SU-DHL-6 (cell line): ENCODE measurements at regions not wholly inside any gene's neighbourhood (a gene's known extent, or its start where the extent isn't known, plus 50 kb on each side); places are given as distances from the start of the nearest gene placed in this dataset.

Source experiments
- H2AFZ ChIP-seq: fragments of 200-600 bp; sonication (generic); 2 replicates; pipeline ENCODE4 v1.6.1; 2014; ENCODE audit warnings: low read depth, mild to moderate bottlenecking, moderate library complexity, mixed read lengths, antibody characterized with exemption, low read length; ENCODE audit not compliant: severe bottlenecking
- H3F3A ChIP-seq: fragments of 200-600 bp; shearing (Covaris generic); 2 replicates; pipeline ENCODE4 v1.6.0; 2016; ENCODE audit warnings: antibody characterized with exemption, mild to moderate bottlenecking; ENCODE audit not compliant: insufficient read depth
- H3K27ac ChIP-seq: fragments of 200-600 bp; sonication (generic); 2 replicates; pipeline ENCODE4 v1.5.1; 2016; ENCODE audit warnings: low read depth, mild to moderate bottlenecking, low read length, moderate library complexity, mixed read lengths
- H3K27me3 ChIP-seq: fragments of 200-600 bp; sonication (generic), shearing (Covaris generic); 2 replicates; pipeline ENCODE4 v1.6.0; 2014; ENCODE audit warnings: mild to moderate bottlenecking, low read length
- H3K36me3 ChIP-seq: fragments of 200-600 bp; sonication (generic); 2 replicates; pipeline ENCODE4 v1.6.1; 2014; ENCODE audit warnings: mild to moderate bottlenecking, low read length, mixed read lengths
- H3K4me2 ChIP-seq: fragments of 300-600, 200-600 bp; shearing (Covaris generic), sonication (generic); 2 replicates; pipeline ENCODE4 v1.6.0; 2014; ENCODE audit warnings: low read length, low read depth, mild to moderate bottlenecking; ENCODE audit not compliant: poor library complexity, severe bottlenecking
- H3K4me3 ChIP-seq: fragments of 200-600 bp; sonication (generic); 2 replicates; pipeline ENCODE4 v1.5.1; 2014; ENCODE audit warnings: antibody characterized with exemption, low read length, mild to moderate bottlenecking, mixed read lengths; ENCODE audit not compliant: insufficient read depth, poor library complexity, severe bottlenecking
- H3K79me2 ChIP-seq: fragments of 200-600 bp; sonication (generic); 2 replicates; pipeline ENCODE4 v1.6.1; 2014; ENCODE audit warnings: mild to moderate bottlenecking, low read length, moderate library complexity; ENCODE audit not compliant: insufficient read depth
- H3K9ac ChIP-seq: fragments of 200-600 bp; sonication (generic); 2 replicates; pipeline ENCODE4 v1.7.0; 2014; ENCODE audit warnings: mild to moderate bottlenecking, low read length
- H3K9me2 ChIP-seq: fragments of 200-600 bp; sonication (generic); replicated peaks from 2 replicates; pipeline ENCODE4 v1.6.1; 2014; ENCODE audit warnings: low read length; ENCODE audit not compliant: insufficient read depth
- H3K9me3 ChIP-seq: fragments of 200-600 bp; sonication (generic); 2 replicates; pipeline ENCODE4 v1.6.1; 2014; ENCODE audit warnings: low read length, mixed read lengths; ENCODE audit not compliant: insufficient read depth
- H4K20me1 ChIP-seq: fragments of 200-600 bp; sonication (generic); 2 replicates; pipeline ENCODE4 v1.6.1; 2014; ENCODE audit warnings: low read depth, mild to moderate bottlenecking, antibody characterized with exemption, low read length, moderate library complexity, mixed read lengths
- CTCF ChIP-seq: fragments of 200-600 bp; sonication (generic); IDR thresholded peaks from one replicate; pipeline ENCODE4 v1.5.1; 2017; ENCODE audit warnings: antibody characterized with exemption, mild to moderate bottlenecking, low read length, moderate library complexity; ENCODE audit not compliant: insufficient read depth, poor library complexity, severe bottlenecking
- EZH2phosphoT487 ChIP-seq: fragments of 200-600 bp; sonication (generic), shearing (Covaris generic); conservative IDR thresholded peaks from 2 replicates; pipeline ENCODE4 v1.6.1; 2018; ENCODE audit warnings: mild to moderate bottlenecking, antibody characterized with exemption, low read length, moderate library complexity, mixed read lengths

GRCh38 chr10:123318516-123318915 lies 164.3 kb downstream of the BUB3 start:
- Histone ChIP-seq H3K27ac (no peak overlapping the region), H3K27me3 (no peaks in the 10 kb centered on the region), H3F3A (no peaks in the 10 kb centered on the region), H4K20me1 (no peaks in the 10 kb centered on the region), H3K4me3 (no peak overlapping the region), H3K9me2 (no peaks in the 10 kb centered on the region), H3K36me3 (no peaks in the 10 kb centered on the region), H3K79me2 (no peaks in the 10 kb centered on the region), H3K9me3 (no peaks in the 10 kb centered on the region), H3K4me2 (no peak overlapping the region), H2AFZ (no peak overlapping the region), H3K9ac (no peak overlapping the region)
- TF ChIP-seq EZH2phosphoT487: no peak
- no peak for TF ChIP-seq CTCF

GRCh38 chr10:123320091-123320490 lies 165.9 kb downstream of the BUB3 start:
- Histone ChIP-seq H3K4me2 (no peak overlapping the region), H3K9me3 (no peaks in the 10 kb centered on the region), H3K27me3 (no peaks in the 10 kb centered on the region), H3K9ac (no peak overlapping the region), H3K27ac (no peak overlapping the region), H3F3A (no peaks in the 10 kb centered on the region), H3K9me2 (no peaks in the 10 kb centered on the region), H4K20me1 (no peaks in the 10 kb centered on the region), H3K36me3 (no peaks in the 10 kb centered on the region), H2AFZ (no peak overlapping the region), H3K4me3 (no peak overlapping the region), H3K79me2 (no peaks in the 10 kb centered on the region)
- TF ChIP-seq EZH2phosphoT487 (no peak), CTCF (no peak)

- Histone ChIP-seq H3K4me3 (no peak overlapping the region), H3K27me3 (no peaks in the 10 kb centered on the region), H3K9me3 (no peaks in the 10 kb centered on the region)
Observed at GRCh38 chr10:123323884-123324283, 169.7 kb downstream of the BUB3 start.

More at GRCh38 chr10:123323884-123324283, 169.7 kb downstream of the BUB3 start:
- H3K9me2 ChIP-seq: no peaks in the 10 kb centered on the region
- no peak overlapping the region for H3K9ac ChIP-seq
- H3F3A ChIP-seq: no peaks in the 10 kb centered on the region
- no peak overlapping the region for H3K27ac ChIP-seq
- no peak overlapping the region for H3K4me2 ChIP-seq
- H2AFZ ChIP-seq: no peak overlapping the region
- no peaks in the 10 kb centered on the region for H3K36me3 ChIP-seq
- H4K20me1 ChIP-seq: no peaks in the 10 kb centered on the region
- no peak for TF ChIP-seq EZH2phosphoT487
- no peak for TF ChIP-seq CTCF
- no peaks in the 10 kb centered on the region for H3K79me2 ChIP-seq
